KOPT-K1 (cell line): ENCODE measurements at regions not wholly inside any gene's neighbourhood (a gene's known extent, or its start where the extent isn't known, plus 50 kb on each side); places are given as distances from the start of the nearest gene placed in this dataset.
"Not testable (repeated sequence)": the region's sequence is repeated elsewhere in the genome, so short reads cannot be mapped to it uniquely, and the experiment has no call there.

Experiments used
- H3K27ac ChIP-seq: fragments of 200-600 bp; sonication (generic); 2 replicates; pipeline ENCODE4 v1.5.1; 2016; ENCODE audit warnings: antibody characterized with exemption, mild to moderate bottlenecking, low read depth, low read length; ENCODE audit not compliant: poor library complexity, severe bottlenecking
- H3K36me3 ChIP-seq: fragments of 200-600 bp; sonication (generic); 2 replicates; pipeline ENCODE4 v1.5.1; 2017; ENCODE audit warnings: antibody characterized with exemption, mild to moderate bottlenecking, low read length, moderate library complexity; ENCODE audit not compliant: insufficient read depth
- H3K9me3 ChIP-seq: fragments of 200-600 bp; sonication (generic); 2 replicates; pipeline ENCODE4 v1.5.1; 2017; ENCODE audit warnings: antibody characterized with exemption, low read length, mild to moderate bottlenecking; ENCODE audit not compliant: insufficient read depth, poor library complexity, severe bottlenecking

GRCh38 chr15:92733934-92734521, 78.5 kb upstream of the FAM174B start:
- Histone ChIP-seq H3K9me3 (no peaks in the 10 kb centered on the region), H3K27ac (no peak overlapping the region), H3K36me3 (no peaks in the 10 kb centered on the region)

GRCh38 chr15:92739246-92739645, 83.7 kb upstream of the FAM174B start:
- H3K9me3 ChIP-seq, H3K27ac ChIP-seq, H3K36me3 ChIP-seq: not testable (repeated sequence)

- no peaks in the 10 kb centered on the region for H3K9me3 ChIP-seq
- H3K36me3 ChIP-seq, result no peaks in the 10 kb centered on the region
- H3K27ac ChIP-seq, result no peak overlapping the region
Observed at GRCh38 chr15:92745845-92746271, 90.3 kb upstream of the FAM174B start.

- Histone ChIP-seq H3K36me3 (no peaks in the 10 kb centered on the region), H3K27ac (no peak overlapping the region), H3K9me3 (no peaks in the 10 kb centered on the region)
Observed at GRCh38 chr15:92747047-92747446, 91.5 kb upstream of the FAM174B start.

GRCh38 chr15:92749216-92749615, 93.6 kb upstream of the FAM174B start:
- Histone ChIP-seq H3K9me3 (no peaks in the 10 kb centered on the region), H3K36me3 (no peaks in the 10 kb centered on the region), H3K27ac (no peak overlapping the region)

- Histone ChIP-seq H3K36me3 (no peaks in the 10 kb centered on the region), H3K27ac (no peak overlapping the region), H3K9me3 (no peaks in the 10 kb centered on the region)
Observed at GRCh38 chr15:92749946-92750345, 94.4 kb upstream of the FAM174B start.

- H3K9me3 ChIP-seq, result no peaks in the 10 kb centered on the region
- H3K36me3 ChIP-seq, result no peaks in the 10 kb centered on the region
Observed at GRCh38 chr15:92751528-92751927, 96.0 kb upstream of the FAM174B start.

GRCh38 chr15:92753591-92753990, 98.0 kb upstream of the FAM174B start:
- H3K36me3 ChIP-seq, result no peaks in the 10 kb centered on the region
- no peak overlapping the region for H3K27ac ChIP-seq
- no peaks in the 10 kb centered on the region for H3K9me3 ChIP-seq

More at GRCh38 chr15:92751528-92751927, 96.0 kb upstream of the FAM174B start:
- H3K27ac ChIP-seq, result no peak overlapping the region

GRCh38 chr15:92763459-92763858, 107.9 kb upstream of the FAM174B start:
- H3K9me3 ChIP-seq, result no peaks in the 10 kb centered on the region
- H3K27ac ChIP-seq, result no peak overlapping the region
- H3K36me3 ChIP-seq, result no peaks in the 10 kb centered on the region

GRCh38 chr15:92768131-92768530, 112.6 kb upstream of the FAM174B start:
- H3K36me3 ChIP-seq, H3K9me3 ChIP-seq, H3K27ac ChIP-seq: not testable (repeated sequence)

GRCh38 chr15:92770641-92771040, 115.1 kb upstream of the FAM174B start:
- no peaks in the 10 kb centered on the region for H3K36me3 ChIP-seq
- no peak overlapping the region for H3K27ac ChIP-seq
- H3K9me3 ChIP-seq, result no peaks in the 10 kb centered on the region

- H3K36me3 ChIP-seq, result no peaks in the 10 kb centered on the region
- no peaks in the 10 kb centered on the region for H3K9me3 ChIP-seq
- H3K27ac ChIP-seq, result no peak overlapping the region
Observed at GRCh38 chr15:92772061-92772460, 116.5 kb upstream of the FAM174B start.

GRCh38 chr15:92772626-92773244, 117.2 kb upstream of the FAM174B start:
- Histone ChIP-seq H3K36me3 (no peaks in the 10 kb centered on the region), H3K9me3 (no peaks in the 10 kb centered on the region), H3K27ac (no peak overlapping the region)

- no peaks in the 10 kb centered on the region for H3K9me3 ChIP-seq
- H3K36me3 ChIP-seq, result no peaks in the 10 kb centered on the region
- no peak overlapping the region for H3K27ac ChIP-seq
Observed at GRCh38 chr15:92773340-92773739, 117.8 kb upstream of the FAM174B start.

- no peaks in the 10 kb centered on the region for H3K36me3 ChIP-seq
- H3K9me3 ChIP-seq, result no peaks in the 10 kb centered on the region
- no peak overlapping the region for H3K27ac ChIP-seq
Observed at GRCh38 chr15:92779874-92780273, 120.2 kb upstream of the CHD2 start.

GRCh38 chr15:92780843-92781242, 119.3 kb upstream of the CHD2 start:
- Histone ChIP-seq H3K36me3 (no peaks in the 10 kb centered on the region), H3K9me3 (no peaks in the 10 kb centered on the region), H3K27ac (no peak overlapping the region)
